ENCODE measurements at regions not wholly inside any gene's neighbourhood (a gene's known extent, or its start where the extent isn't known, plus 50 kb on each side); places are given as distances from the start of the nearest gene placed in this dataset.
A peak's percentile ranks its signal among the peaks of the same experiment; 100 is the strongest.
"Not testable (repeated sequence)": the region's sequence is repeated elsewhere in the genome, so short reads cannot be mapped to it uniquely, and the experiment has no call there.

DNA sequence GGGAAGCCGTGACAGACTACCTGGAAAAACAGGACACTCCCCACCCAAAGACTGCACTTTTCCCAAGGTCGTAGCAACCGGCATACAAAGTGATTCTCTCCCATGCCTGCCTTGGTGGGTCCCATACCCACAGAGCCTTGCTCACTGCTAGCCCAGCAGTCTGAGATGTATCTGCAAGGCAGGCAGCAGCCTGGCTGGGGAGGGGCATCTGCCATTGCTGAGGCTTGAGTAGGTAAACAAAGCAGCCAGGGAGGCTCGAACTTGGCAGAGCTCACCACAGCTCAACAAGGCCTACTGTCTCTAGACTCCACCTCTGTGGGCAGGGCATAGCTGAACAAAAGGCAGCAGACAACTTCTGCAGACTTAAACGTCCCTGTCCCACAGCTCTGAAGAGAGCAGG is 144.4 kb upstream of the FSHR start:
- not testable (repeated sequence) for H2BK120ac ChIP-seq (ENCODE audit: low read depth, low read length); DNase-seq; H3K27ac ChIP-seq (ENCODE audit: low read length, poor library complexity, severe bottlenecking); H2AFZ ChIP-seq (ENCODE audit: low read depth, low read length); H4K8ac ChIP-seq (ENCODE audit: low read length); H2BK5ac ChIP-seq (ENCODE audit: low read depth, low read length, poor library complexity, severe bottlenecking); H2BK12ac ChIP-seq (ENCODE audit: low read length in 2 of 2); H2BK15ac ChIP-seq (ENCODE audit: low read depth, poor library complexity, severe bottlenecking); H3K9me3 ChIP-seq (ENCODE audit: control insufficient read depth, low read length); H3K18ac ChIP-seq (ENCODE audit: low read depth in 1 of 2, low read length in 2 of 2); H3K4me3 ChIP-seq (ENCODE audit: insufficient read depth in 1 of 2, low read depth in 1 of 2, low read length in 2 of 2); H3K9ac ChIP-seq (ENCODE audit: low read length); H3K79me1 ChIP-seq (replicated peaks; ENCODE audit: low read length, poor library complexity, severe bottlenecking); H3K4me1 ChIP-seq (ENCODE audit: control insufficient read depth, insufficient read depth, low read depth, low read length); H2AK5ac ChIP-seq (ENCODE audit: low read length, severe bottlenecking); H3K4ac ChIP-seq (ENCODE audit: low read depth in 1 of 2, low read length in 2 of 2); H3K23ac ChIP-seq (ENCODE audit: low read length in 2 of 2); H3K27me3 ChIP-seq (ENCODE audit: control insufficient read depth in 1 of 2, insufficient read depth in 1 of 2, low read length in 2 of 2); H3K4me2 ChIP-seq (ENCODE audit: low read length, poor library complexity, severe bottlenecking); H3K36me3 ChIP-seq (ENCODE audit: control insufficient read depth in 1 of 2, insufficient read depth in 2 of 2, low read depth in 1 of 2, low read length in 2 of 2)
- peak overlapping the region in 1 of 2 experiments; percentile 79 for H3K14ac ChIP-seq (ENCODE audit: low read length in 2 of 2)
- peak overlapping the region; percentile 2 for H4K91ac ChIP-seq (ENCODE audit: low read length)
- 92% methylated on average over 5 of the region's 5 CpGs for WGBS

DNA sequence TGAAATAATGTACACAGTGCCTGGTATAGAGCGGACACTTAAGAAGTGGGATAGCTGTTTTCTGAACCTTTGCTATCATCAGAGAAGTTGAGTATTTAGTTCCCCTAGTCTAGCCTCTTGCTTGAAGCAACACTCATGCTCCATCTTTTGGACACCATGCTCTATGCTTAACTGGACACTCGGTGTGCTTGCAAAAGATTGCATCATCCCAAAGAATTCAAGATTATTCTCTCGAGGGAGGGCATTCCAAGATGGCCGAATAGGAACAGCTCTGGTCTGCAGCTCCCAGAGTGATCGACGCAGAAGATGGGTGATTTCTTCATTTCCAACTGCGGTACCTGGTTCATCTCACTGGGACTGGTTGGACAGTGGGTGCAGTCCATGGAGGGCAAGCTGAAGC is 143.9 kb upstream of the FSHR start:
- Histone ChIP-seq H4K8ac (ENCODE audit: low read length) (no peak overlapping the region), H3K27ac (ENCODE audit: low read length, poor library complexity, severe bottlenecking) (no peak overlapping the region), H3K9ac (ENCODE audit: low read length) (no peak overlapping the region), H3K4me3 (ENCODE audit: insufficient read depth in 1 of 2, low read depth in 1 of 2, low read length in 2 of 2) (no peak overlapping the region), H2BK12ac (ENCODE audit: low read length in 2 of 2) (no peak overlapping the region), H2BK15ac (ENCODE audit: low read depth, poor library complexity, severe bottlenecking) (no peak overlapping the region), H4K91ac (ENCODE audit: low read length) (no peak overlapping the region), H2BK5ac (ENCODE audit: low read depth, low read length, poor library complexity, severe bottlenecking) (no peak overlapping the region), H3K27me3 (ENCODE audit: control insufficient read depth in 1 of 2, insufficient read depth in 1 of 2, low read length in 2 of 2) (no peaks in the 10 kb centered on the region), H3K79me1 (replicated peaks; ENCODE audit: low read length, poor library complexity, severe bottlenecking) (no peaks in the 10 kb centered on the region), H3K4ac (ENCODE audit: low read depth in 1 of 2, low read length in 2 of 2) (no peak overlapping the region), H2AK5ac (ENCODE audit: low read length, severe bottlenecking) (no peak overlapping the region), H2BK120ac (ENCODE audit: low read depth, low read length) (no peak overlapping the region), H3K23ac (ENCODE audit: low read length in 2 of 2) (no peak overlapping the region), H3K4me2 (ENCODE audit: low read length, poor library complexity, severe bottlenecking) (no peak overlapping the region), H3K18ac (ENCODE audit: low read depth in 1 of 2, low read length in 2 of 2) (no peak overlapping the region), H3K4me1 (ENCODE audit: control insufficient read depth, insufficient read depth, low read depth, low read length) (no peaks in the 10 kb centered on the region), H3K36me3 (ENCODE audit: control insufficient read depth in 1 of 2, insufficient read depth in 2 of 2, low read depth in 1 of 2, low read length in 2 of 2) (no peaks in the 10 kb centered on the region), H3K9me3 (ENCODE audit: control insufficient read depth, low read length) (no peaks in the 10 kb centered on the region), H3K14ac (ENCODE audit: low read length in 2 of 2) (no peak overlapping the region), H2AFZ (ENCODE audit: low read depth, low read length) (no peak overlapping the region)
- no peak for DNase-seq
- WGBS: 95% methylated on average over 7 of the region's 7 CpGs

DNA sequence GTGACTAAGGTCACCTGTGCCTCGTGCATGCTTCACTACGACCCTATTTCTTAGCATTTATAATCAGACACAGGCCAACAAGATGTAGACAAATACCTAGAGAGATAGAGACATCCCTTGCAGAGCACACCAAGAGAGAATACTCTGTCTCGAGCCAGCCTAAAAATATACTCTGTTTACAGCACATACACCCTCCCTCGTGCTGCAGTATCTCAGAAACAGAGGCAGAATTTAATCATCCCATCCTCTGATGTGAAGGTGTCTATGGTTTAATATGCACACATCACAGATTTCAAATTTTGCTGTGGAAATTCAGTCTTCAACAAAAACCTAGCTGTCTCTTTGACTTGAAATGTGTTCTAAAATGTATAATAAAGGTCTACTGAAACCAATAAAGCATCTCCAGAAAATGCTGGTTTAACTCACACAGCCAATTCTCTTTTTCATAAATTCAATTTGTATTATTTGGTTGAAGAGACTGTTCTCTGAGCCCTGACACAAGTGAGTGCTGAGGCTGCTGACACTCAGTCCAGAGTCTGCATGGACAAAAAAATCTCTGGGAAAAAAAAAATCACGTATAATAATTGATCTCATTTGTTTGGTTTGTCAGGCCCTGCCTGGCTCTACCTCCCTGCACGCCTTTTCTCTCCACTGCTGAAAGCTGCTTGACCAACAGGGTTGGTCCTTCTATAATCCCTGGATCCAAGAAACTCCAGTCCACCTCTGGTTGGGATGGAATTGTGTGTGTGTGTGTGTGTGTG is 142.0 kb upstream of the FSHR start:
- H2BK120ac ChIP-seq (ENCODE audit: low read depth, low read length): no peak overlapping the region
- no peak overlapping the region for H2BK5ac ChIP-seq (ENCODE audit: low read depth, low read length, poor library complexity, severe bottlenecking)
- no peaks in the 10 kb centered on the region for H3K9me3 ChIP-seq (ENCODE audit: control insufficient read depth, low read length)
- no peaks in the 10 kb centered on the region for H3K4me1 ChIP-seq (ENCODE audit: control insufficient read depth, insufficient read depth, low read depth, low read length)
- no peaks in the 10 kb centered on the region for H3K27me3 ChIP-seq (ENCODE audit: control insufficient read depth in 1 of 2, insufficient read depth in 1 of 2, low read length in 2 of 2)
- no peak overlapping the region for H3K9ac ChIP-seq (ENCODE audit: low read length)
- H3K14ac ChIP-seq (ENCODE audit: low read length in 2 of 2): no peak overlapping the region
- H3K4me3 ChIP-seq (ENCODE audit: insufficient read depth in 1 of 2, low read depth in 1 of 2, low read length in 2 of 2): no peak overlapping the region
- no peak overlapping the region for H3K4ac ChIP-seq (ENCODE audit: low read depth in 1 of 2, low read length in 2 of 2)
- H3K18ac ChIP-seq (ENCODE audit: low read depth in 1 of 2, low read length in 2 of 2): no peak overlapping the region
- no peak overlapping the region for H3K23ac ChIP-seq (ENCODE audit: low read length in 2 of 2)
- H2AK5ac ChIP-seq (ENCODE audit: low read length, severe bottlenecking): no peak overlapping the region
- H2BK15ac ChIP-seq (ENCODE audit: low read depth, poor library complexity, severe bottlenecking): no peak overlapping the region
- H3K27ac ChIP-seq (ENCODE audit: low read length, poor library complexity, severe bottlenecking): no peak overlapping the region
- whole genome bisulfite sequencing: 89% methylated on average over 4 of the region's 6 CpGs
- H2AFZ ChIP-seq (ENCODE audit: low read depth, low read length): no peak overlapping the region
- H4K91ac ChIP-seq (ENCODE audit: low read length): no peak overlapping the region
- H3K79me1 ChIP-seq (replicated peaks; ENCODE audit: low read length, poor library complexity, severe bottlenecking): no peaks in the 10 kb centered on the region
- H2BK12ac ChIP-seq (ENCODE audit: low read length in 2 of 2): no peak overlapping the region
- no peak overlapping the region for H4K8ac ChIP-seq (ENCODE audit: low read length)
- DNase-seq: no peak
- H3K36me3 ChIP-seq (ENCODE audit: control insufficient read depth in 1 of 2, insufficient read depth in 2 of 2, low read depth in 1 of 2, low read length in 2 of 2): no peaks in the 10 kb centered on the region
- no peak overlapping the region for H3K4me2 ChIP-seq (ENCODE audit: low read length, poor library complexity, severe bottlenecking)

DNA sequence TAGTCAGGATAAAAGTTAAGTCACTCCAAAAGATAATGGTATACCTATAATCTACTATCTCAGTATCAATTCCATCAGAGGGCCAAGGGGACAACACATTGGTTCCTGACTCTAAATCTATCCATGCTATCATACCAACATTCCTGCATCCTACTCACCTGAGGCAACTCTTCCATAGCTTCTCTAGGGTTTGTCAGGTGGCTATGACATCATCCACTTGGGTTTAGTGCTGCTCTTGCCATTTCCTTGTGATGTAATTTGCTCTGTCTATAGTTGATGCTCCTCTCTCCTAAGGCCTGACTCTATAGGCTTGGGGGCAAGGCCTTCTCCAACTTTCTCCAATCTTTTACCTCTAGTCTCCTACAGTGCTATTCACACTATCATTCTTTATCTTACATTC is 139.9 kb upstream of the FSHR start:
- no peak overlapping the region for H2AK5ac ChIP-seq (ENCODE audit: low read length, severe bottlenecking)
- no peak overlapping the region for H3K14ac ChIP-seq (ENCODE audit: low read length in 2 of 2)
- H4K8ac ChIP-seq (ENCODE audit: low read length): no peak overlapping the region
- no peak overlapping the region for H2BK15ac ChIP-seq (ENCODE audit: low read depth, poor library complexity, severe bottlenecking)
- H3K79me1 ChIP-seq (replicated peaks; ENCODE audit: low read length, poor library complexity, severe bottlenecking): no peaks in the 10 kb centered on the region
- no peak overlapping the region for H3K27ac ChIP-seq (ENCODE audit: low read length, poor library complexity, severe bottlenecking)
- no peak overlapping the region for H2AFZ ChIP-seq (ENCODE audit: low read depth, low read length)
- H3K27me3 ChIP-seq (ENCODE audit: control insufficient read depth in 1 of 2, insufficient read depth in 1 of 2, low read length in 2 of 2): no peaks in the 10 kb centered on the region
- no peak overlapping the region for H3K23ac ChIP-seq (ENCODE audit: low read length in 2 of 2)
- no peak overlapping the region for H3K4me2 ChIP-seq (ENCODE audit: low read length, poor library complexity, severe bottlenecking)
- DNase-seq: no peak
- no peak overlapping the region for H3K4ac ChIP-seq (ENCODE audit: low read depth in 1 of 2, low read length in 2 of 2)
- no peaks in the 10 kb centered on the region for H3K36me3 ChIP-seq (ENCODE audit: control insufficient read depth in 1 of 2, insufficient read depth in 2 of 2, low read depth in 1 of 2, low read length in 2 of 2)
- H3K9me3 ChIP-seq (ENCODE audit: control insufficient read depth, low read length): no peaks in the 10 kb centered on the region
- H4K91ac ChIP-seq (ENCODE audit: low read length): no peak overlapping the region
- H3K4me1 ChIP-seq (ENCODE audit: control insufficient read depth, insufficient read depth, low read depth, low read length): no peaks in the 10 kb centered on the region
- H2BK5ac ChIP-seq (ENCODE audit: low read depth, low read length, poor library complexity, severe bottlenecking): no peak overlapping the region
- H2BK120ac ChIP-seq (ENCODE audit: low read depth, low read length): no peak overlapping the region
- H3K18ac ChIP-seq (ENCODE audit: low read depth in 1 of 2, low read length in 2 of 2): no peak overlapping the region
- H2BK12ac ChIP-seq (ENCODE audit: low read length in 2 of 2): no peak overlapping the region
- H3K4me3 ChIP-seq (ENCODE audit: insufficient read depth in 1 of 2, low read depth in 1 of 2, low read length in 2 of 2): no peak overlapping the region
- no peak overlapping the region for H3K9ac ChIP-seq (ENCODE audit: low read length)

Measured in mesenchymal stem cell (in vitro differentiated cells and primary cell).